Activated CD4-positive, alpha-beta memory T cell treated with anti-CD3 and anti-CD28 coated beads, Interleukin-2, amount 10 ng/mL, durations not matched to agents 7 days and 5 days (primary cell): ENCODE measurements at regions not wholly inside any gene's neighbourhood (a gene's known extent, or its start where the extent isn't known, plus 50 kb on each side); places are given as distances from the start of the nearest gene placed in this dataset.
"Not testable (repeated sequence)": the region's sequence is repeated elsewhere in the genome, so short reads cannot be mapped to it uniquely, and the experiment has no call there.

Experiments used
- CTCF ChIA-PET: fragments of 350-600 bp; sonication (Branson Sonifier 250); formaldehyde crosslinking; loops from one replicate; lab custom pipeline; 2021; ENCODE audit warnings: antibody characterized with exemption, inconsistent platforms; lab: Charles Lee
- POLR2A ChIA-PET: fragments of 350-600 bp; sonication (Branson Sonifier 250); formaldehyde crosslinking; loops from one replicate; lab custom pipeline; 2021; ENCODE audit warnings: antibody characterized with exemption; lab: Charles Lee
- DNase-seq: peaks from one replicate; pipeline ENCODE4 v3.0.0-alpha.2; 2020
- H3K27ac Mint-ChIP-seq: one replicate; pipeline ENCODE4 v1.8.0; 2021; ENCODE audit warnings: mild to moderate bottlenecking, mixed read lengths
- H3K27me3 Mint-ChIP-seq: one replicate; pipeline ENCODE4 v1.8.0; 2021; ENCODE audit warnings: mixed read lengths
- H3K36me3 Mint-ChIP-seq: one replicate; pipeline ENCODE4 v1.8.0; 2021; ENCODE audit warnings: low read depth, mixed read lengths
- H3K4me1 Mint-ChIP-seq: one replicate; pipeline ENCODE4 v1.8.0; 2021; ENCODE audit warnings: mixed read lengths
- H3K4me3 Mint-ChIP-seq: one replicate; pipeline ENCODE4 v1.8.0; 2021; ENCODE audit warnings: mild to moderate bottlenecking, mixed read lengths
- H3K9me3 Mint-ChIP-seq: one replicate; pipeline ENCODE4 v1.8.0; 2021; ENCODE audit warnings: mixed read lengths

DNA sequence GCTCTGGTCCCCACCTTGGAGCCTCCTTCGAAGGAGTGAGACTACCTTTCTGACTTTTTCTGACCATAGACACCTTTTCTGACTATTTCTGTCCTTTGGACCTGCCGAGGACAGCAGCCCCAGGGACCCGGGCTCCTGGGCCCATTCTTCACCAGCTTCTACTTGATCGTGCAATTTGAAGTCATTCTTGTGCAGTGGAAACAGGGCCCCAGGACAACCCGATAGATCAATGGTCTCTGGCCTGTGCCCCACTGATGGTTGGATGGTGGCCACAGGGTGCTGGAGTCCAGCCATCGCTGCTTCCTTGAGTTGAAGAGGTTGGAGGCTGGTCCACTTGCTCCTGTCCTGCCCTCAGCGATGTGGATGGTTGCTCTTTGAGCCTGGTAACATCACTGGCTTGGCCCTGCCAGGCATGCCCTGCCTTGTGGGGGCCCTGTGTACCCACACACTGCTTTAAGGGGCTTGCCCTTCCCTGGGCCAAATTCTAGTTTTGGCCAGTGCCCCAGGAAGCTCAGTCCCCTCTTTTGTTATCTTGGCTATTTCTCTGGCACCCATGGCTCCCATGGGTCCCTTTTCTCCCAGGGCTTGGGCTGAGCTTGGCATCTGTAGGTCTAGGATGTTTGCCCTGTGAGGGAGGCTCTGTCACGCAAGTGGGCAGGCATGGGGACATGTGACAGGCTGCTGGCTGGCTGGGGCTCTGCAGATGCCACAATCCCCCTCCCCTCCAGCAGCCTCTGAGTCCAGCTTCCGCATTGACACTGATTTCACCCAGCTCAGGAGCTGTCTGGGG, 375.6 kb upstream of the NUPR2 start:
- POLR2A ChIA-PET, result no interaction called here
- Mint-ChIP-seq H3K27ac (no peak overlapping the region), H3K4me1 (no peaks in the 10 kb centered on the region), H3K27me3 (no peaks in the 10 kb centered on the region), H3K4me3 (no peak overlapping the region), H3K9me3 (peaks cover 31% of the 10 kb centered on the region), H3K36me3 (peaks cover 3% of the 10 kb centered on the region)
- CTCF ChIA-PET, result no interaction called here
- no peak for DNase-seq

DNA sequence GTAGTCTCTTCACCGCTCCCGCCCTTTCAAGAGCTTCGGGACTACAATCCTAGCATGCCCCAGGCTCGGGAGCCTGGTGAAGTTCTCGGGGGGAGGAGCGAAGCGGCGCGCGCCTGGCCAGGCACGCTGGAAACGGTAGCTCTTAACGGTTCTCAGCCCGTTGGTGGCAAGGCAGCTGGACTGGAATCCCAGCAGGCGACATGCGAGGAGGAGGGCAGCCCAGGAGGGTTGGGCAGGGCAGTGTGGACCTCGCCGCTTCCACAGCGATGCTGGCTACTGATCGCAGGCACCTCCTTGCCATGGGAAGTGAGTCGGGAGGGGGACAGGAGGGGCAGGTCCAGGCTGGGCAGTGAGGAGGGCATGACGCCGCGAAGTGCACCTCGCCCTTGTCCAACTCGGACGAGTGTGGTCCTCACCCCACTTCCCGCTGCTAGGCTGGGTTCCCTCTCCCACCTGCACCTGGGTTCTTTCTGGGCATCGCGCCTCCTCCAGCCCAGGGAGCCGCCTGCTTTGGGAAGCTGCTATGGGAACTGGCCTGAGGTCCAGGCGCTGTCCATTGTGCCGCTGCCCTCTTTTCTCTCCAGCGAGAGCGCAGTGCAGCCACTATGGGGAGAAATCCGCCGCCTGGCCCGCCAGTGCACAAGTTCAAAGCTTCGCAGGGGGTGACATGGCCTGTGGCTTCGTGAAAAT, 367.8 kb upstream of the NUPR2 start:
- POLR2A ChIA-PET, result no interaction called here
- Mint-ChIP-seq H3K27me3 (no peaks in the 10 kb centered on the region), H3K4me1 (no peaks in the 10 kb centered on the region), H3K4me3 (no peak overlapping the region), H3K9me3 (peaks cover 53% of the 10 kb centered on the region), H3K36me3 (peaks cover 8% of the 10 kb centered on the region), H3K27ac (no peak overlapping the region)
- CTCF ChIA-PET, result no interaction called here
- no peak for DNase-seq

DNA sequence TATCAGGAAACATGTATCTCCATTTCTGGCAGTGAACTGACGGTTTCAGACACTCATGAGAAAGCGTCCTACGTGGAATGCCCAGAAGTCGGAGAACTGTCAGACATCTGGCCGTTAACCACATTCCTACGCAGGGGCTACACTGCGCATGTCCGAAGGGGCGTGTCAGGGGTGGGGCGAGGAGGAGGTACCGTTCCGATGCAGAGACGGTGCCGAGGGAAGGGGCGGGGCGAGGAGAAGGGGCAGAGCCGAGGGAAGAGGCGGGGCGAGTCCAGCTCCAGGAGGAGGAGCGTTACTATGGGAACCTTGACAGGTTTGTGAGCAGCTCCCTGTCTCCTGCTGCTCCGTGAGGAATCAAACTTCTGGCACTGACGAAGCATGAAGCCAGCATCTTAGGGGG, 366.9 kb upstream of the NUPR2 start:
- Mint-ChIP-seq H3K4me1 (no peaks in the 10 kb centered on the region), H3K9me3 (peaks cover 54% of the 10 kb centered on the region), H3K36me3 (peaks cover 5% of the 10 kb centered on the region), H3K4me3 (no peak overlapping the region), H3K27me3 (no peaks in the 10 kb centered on the region), H3K27ac (no peak overlapping the region)
- DNase-seq, result no peak
- CTCF ChIA-PET, result no interaction called here
- POLR2A ChIA-PET, result no interaction called here

DNA sequence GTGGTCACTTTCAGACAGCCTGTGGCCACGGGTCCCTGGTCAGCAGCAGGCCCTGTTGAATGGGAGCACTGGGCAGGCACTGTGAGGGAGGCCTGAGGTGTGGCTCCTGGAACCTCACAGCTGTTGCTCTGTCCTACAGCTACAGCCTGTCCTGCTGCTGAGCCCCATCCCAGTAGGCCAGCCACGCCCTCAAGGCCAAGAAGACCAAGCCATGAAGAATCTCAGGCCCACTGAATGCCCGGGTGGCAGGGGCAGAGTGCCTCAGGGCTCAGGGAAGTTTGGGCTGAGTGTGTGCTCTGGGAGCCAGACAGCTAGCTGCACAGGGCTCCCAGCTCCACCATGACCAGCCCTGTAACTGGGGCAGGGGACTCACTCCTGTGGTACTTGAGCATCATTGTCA, 363.5 kb upstream of the NUPR2 start:
- Mint-ChIP-seq H3K27ac (no peak overlapping the region), H3K4me3 (no peak overlapping the region), H3K4me1 (no peaks in the 10 kb centered on the region), H3K27me3 (no peaks in the 10 kb centered on the region), H3K9me3 (peaks cover 47% of the 10 kb centered on the region), H3K36me3 (peaks cover 3% of the 10 kb centered on the region)
- CTCF ChIA-PET, result no interaction called here
- POLR2A ChIA-PET, result no interaction called here
- no peak for DNase-seq

DNA sequence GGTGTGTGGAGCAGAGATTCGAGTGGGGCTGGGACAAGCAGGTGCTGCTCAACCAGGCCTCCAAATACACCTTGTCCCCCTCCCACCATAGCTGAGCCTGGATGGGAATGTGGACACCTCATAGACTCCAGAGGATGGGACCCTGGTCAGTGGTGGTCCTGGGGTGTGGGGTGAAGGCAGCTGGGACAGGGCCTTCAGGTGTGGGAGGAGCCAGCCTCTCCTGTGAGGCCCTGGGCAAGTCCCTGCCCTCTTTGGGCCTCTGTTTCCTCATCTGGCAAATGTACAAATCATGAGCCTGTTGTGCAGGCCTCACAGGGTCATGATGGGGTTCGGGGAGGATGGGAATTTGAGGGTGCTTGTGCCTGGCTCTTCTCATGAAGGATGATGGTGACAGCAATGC, 362.9 kb upstream of the NUPR2 start:
- POLR2A ChIA-PET, result no interaction called here
- no peak overlapping the region for H3K4me3 Mint-ChIP-seq

DNA sequence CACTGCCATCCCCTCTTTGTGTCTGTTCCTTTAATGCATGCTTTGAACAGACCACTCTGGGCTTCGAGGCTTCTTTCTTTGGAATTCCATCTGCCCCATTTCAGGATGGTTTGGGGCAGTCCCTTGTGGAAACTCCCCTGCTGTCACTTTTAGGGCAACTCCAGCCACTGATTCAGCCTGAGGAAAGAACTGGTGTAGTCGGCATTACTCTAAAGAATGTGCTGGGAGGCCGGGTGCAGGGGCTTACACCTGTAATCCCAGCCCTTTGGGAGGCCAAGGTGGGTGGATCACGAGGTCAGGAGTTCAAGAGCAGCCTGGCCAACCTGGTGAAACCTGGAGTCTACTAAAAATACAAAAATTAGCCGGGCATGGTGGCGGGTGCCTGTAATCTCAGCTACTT, 358.1 kb upstream of the NUPR2 start:
- no peak overlapping the region for H3K4me3 Mint-ChIP-seq
- no peak overlapping the region for H3K27ac Mint-ChIP-seq
- peaks cover 49% of the 10 kb centered on the region for H3K9me3 Mint-ChIP-seq
- no peak for DNase-seq
- H3K36me3 Mint-ChIP-seq, result no peaks in the 10 kb centered on the region
- CTCF ChIA-PET, result no interaction called here
- H3K27me3 Mint-ChIP-seq, result no peaks in the 10 kb centered on the region
- POLR2A ChIA-PET, result no interaction called here
- H3K4me1 Mint-ChIP-seq, result no peaks in the 10 kb centered on the region

More for the DNA sequence above, 362.9 kb upstream of the NUPR2 start:
- H3K27ac Mint-ChIP-seq, result no peak overlapping the region
- H3K9me3 Mint-ChIP-seq, result peaks cover 45% of the 10 kb centered on the region
- no peak for DNase-seq
- CTCF ChIA-PET, result no interaction called here
- no peaks in the 10 kb centered on the region for H3K27me3 Mint-ChIP-seq
- H3K4me1 Mint-ChIP-seq, result no peaks in the 10 kb centered on the region
- H3K36me3 Mint-ChIP-seq, result peaks cover 3% of the 10 kb centered on the region

DNA sequence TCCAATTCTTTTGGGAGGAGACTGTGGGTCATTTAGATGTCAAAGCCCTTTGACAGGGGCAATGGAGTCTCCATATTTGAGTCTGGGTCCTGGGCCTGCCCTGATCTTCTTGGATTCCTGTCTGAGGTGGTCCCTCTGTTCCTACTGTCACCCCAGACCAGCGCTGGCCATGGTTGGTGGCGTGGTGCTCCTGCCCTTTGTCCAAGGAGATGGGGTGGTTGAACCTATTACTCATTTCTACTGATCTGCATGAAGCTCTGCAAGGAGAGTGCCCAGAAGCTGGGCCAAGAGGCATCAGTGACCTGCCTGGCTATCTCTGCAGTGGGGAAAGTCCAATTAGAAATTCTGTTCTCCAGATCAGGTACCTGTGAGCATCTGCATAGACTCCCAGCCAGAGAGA, 355.6 kb upstream of the NUPR2 start:
- POLR2A ChIA-PET, result no interaction called here
- Mint-ChIP-seq H3K36me3 (no peaks in the 10 kb centered on the region), H3K27ac (no peak overlapping the region), H3K4me1 (no peaks in the 10 kb centered on the region), H3K9me3 (peaks cover 49% of the 10 kb centered on the region), H3K4me3 (no peak overlapping the region), H3K27me3 (no peaks in the 10 kb centered on the region)
- CTCF ChIA-PET, result no interaction called here
- no peak for DNase-seq

DNA sequence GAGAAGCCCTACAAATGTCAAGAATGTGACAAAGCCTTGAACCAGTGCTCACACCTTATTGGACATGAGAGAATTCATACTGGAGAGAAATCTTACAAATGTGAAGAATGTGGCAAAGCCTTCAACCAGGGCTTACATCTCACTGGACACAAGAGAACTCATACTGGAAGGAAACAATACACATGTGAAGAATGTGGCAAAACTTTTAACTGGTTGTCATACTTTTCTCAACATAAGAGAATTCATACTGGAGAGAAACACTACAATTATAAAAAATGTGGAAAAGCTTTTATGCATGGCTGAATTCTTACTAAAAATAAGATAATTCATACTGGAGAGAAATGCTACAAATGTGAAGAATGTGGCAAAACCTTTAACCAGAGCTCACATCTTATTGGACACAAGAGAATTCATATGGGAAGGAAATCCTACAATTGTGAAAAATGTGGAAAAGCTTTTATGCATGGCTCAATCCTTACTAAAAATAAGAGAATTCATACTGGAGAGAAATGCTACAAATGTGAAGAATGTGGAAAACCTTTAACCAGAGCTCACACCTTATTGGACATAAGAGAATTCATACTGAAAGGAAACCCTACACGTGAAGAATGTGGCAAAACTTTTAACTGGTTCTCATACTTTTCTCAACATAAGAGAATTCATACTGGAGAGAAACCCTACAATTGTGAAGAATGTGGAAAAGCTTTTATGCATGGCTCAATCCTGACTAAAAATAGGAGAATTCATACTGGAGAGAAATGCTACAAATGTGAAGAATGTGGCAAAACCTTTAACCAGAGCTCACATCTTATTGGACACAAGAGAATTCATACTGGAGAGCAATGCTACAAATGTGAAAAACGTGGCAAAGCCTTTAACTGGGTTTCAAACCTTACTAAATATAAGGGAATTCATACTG, 350.6 kb upstream of the NUPR2 start:
- CTCF ChIA-PET, DNase-seq, H3K4me3 Mint-ChIP-seq, H3K27me3 Mint-ChIP-seq, H3K27ac Mint-ChIP-seq, H3K4me1 Mint-ChIP-seq, POLR2A ChIA-PET: not testable (repeated sequence)
- Mint-ChIP-seq H3K36me3 (peaks cover 12% of the 10 kb centered on the region), H3K9me3 (peaks cover 63% of the 10 kb centered on the region)

DNA sequence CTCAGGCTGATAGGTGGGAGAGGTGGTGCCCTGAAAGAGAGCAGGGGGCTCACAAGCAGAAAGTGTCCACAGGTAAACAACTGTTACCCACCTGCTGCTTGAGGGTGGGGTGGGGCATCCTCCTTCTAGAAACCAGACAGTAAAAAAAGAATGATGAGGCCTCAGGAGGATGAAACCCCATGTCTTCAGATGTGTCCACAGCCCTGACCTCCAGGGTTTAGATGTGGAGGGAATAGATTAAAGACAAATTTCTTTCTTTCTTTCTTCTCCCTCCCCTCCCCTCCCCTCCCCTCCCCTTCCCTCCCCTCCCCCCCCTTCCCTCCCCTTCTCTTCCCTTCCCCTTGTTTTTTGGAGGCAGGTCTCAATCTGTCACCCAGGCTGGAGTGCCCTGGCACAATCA, 333.5 kb upstream of the NUPR2 start:
- H3K9me3 Mint-ChIP-seq, result peaks cover 31% of the 10 kb centered on the region
- no peak overlapping the region for H3K4me3 Mint-ChIP-seq

DNA sequence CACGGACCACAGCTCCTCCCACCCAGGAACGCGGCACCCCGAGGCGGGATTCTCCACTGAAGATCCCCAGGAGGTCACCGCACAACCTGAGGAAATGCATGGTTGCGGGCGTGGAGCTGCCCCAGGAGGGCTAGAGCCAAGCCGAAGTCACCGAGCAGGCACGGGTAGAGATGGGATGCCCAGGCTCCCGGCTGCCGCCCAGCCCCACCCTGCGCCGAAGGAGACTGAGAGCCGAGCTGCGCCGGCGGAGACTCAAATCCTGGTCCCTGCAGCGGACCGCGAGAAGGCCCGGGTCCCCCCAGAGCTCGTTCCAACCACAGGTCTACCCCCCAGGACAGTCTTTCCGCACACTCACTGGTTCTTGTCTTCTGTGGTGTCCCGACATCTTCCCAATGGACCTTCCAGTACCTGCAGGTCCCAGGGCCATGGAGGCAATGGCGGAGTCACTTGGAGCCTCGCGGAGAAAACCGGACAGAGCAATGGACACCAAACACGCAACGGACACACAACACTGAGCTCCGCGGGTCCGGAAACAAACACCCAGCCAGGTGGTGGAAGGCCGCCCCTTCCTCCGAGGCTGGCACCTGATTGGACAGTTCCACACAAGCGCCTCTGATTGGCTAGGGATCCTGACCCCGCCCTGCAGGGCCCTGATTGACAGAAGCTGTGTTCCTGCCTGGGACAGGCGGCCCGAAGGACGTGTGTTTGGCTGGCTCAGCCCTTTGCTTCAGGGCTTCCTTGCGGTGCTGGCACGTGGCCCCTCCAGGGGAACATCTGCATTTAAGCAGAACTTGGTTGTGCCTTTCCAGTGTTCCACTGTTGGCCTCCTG, 331.9 kb upstream of the NUPR2 start:
- Mint-ChIP-seq H3K36me3 (no peaks in the 10 kb centered on the region), H3K27ac (no peak overlapping the region), H3K9me3 (peaks cover 36% of the 10 kb centered on the region), H3K27me3 (no peaks in the 10 kb centered on the region), H3K4me1 (no peaks in the 10 kb centered on the region), H3K4me3 (no peak overlapping the region)
- CTCF ChIA-PET, result no interaction called here
- POLR2A ChIA-PET, result no interaction called here
- no peak for DNase-seq

More for the DNA sequence above, 333.5 kb upstream of the NUPR2 start:
- H3K4me1 Mint-ChIP-seq, result no peaks in the 10 kb centered on the region
- POLR2A ChIA-PET, result no interaction called here
- no peak for DNase-seq
- no peak overlapping the region for H3K27ac Mint-ChIP-seq
- no peaks in the 10 kb centered on the region for H3K36me3 Mint-ChIP-seq
- H3K27me3 Mint-ChIP-seq, result no peaks in the 10 kb centered on the region
- CTCF ChIA-PET, result no interaction called here

DNA sequence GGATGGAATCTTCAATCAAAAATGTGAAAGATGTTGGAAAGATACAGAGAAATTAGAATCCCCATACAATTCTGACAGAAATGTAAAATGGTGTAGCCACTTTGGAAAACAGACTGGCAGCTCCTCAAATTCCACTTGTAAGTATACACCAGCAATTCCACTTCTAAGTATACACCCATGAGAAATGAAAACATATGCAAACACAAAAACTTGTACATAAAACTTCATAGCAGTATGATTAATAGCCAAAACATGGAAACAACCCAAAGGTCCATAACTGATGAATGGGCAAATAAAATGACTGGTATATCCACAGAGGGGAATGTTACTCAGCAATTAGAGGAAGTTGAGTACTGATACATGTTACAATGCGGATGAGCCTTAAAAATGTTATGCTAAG, 304.3 kb upstream of the NUPR2 start:
- H3K27me3 Mint-ChIP-seq, POLR2A ChIA-PET, H3K4me1 Mint-ChIP-seq, CTCF ChIA-PET, DNase-seq, H3K27ac Mint-ChIP-seq, H3K4me3 Mint-ChIP-seq, H3K36me3 Mint-ChIP-seq: not testable (repeated sequence)
- peaks cover 28% of the 10 kb centered on the region for H3K9me3 Mint-ChIP-seq

DNA sequence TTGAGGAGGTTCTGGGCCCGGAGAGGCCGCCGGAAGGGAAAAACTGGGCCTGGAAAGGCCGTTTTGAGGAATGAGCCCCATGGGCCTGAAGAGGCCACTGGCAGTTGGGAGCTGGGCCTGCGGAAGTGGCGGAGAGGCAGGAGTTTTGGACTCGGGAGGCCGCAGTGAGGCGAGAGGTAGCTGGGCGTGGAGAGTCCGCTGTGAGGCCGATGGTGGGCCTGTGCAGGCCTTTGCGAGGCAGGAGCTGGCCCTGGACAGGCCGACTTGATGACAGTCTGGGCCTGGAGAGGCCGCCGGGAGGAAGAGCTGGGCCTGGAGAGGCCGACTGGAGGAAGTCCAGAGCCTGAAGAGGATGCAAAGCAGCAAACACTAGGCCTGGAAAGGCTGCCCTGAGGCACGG, 259.0 kb upstream of the NUPR2 start:
- Mint-ChIP-seq H3K4me3 (no peak overlapping the region), H3K4me1 (no peaks in the 10 kb centered on the region), H3K27me3 (no peaks in the 10 kb centered on the region), H3K36me3 (no peaks in the 10 kb centered on the region), H3K9me3 (no peaks in the 10 kb centered on the region), H3K27ac (no peak overlapping the region)
- DNase-seq, result no peak
- ChIA-PET POLR2A (no interaction called here), CTCF (no interaction called here)
